CD8-positive, alpha-beta memory T cell (primary cell): ENCODE measurements at regions not wholly inside any gene's neighbourhood (a gene's known extent, or its start where the extent isn't known, plus 50 kb on each side); places are given as distances from the start of the nearest gene placed in this dataset.
"Not testable (repeated sequence)": the region's sequence is repeated elsewhere in the genome, so short reads cannot be mapped to it uniquely, and the experiment has no call there.

ENCODE experiments used
- CTCF ChIA-PET: fragments of 350-600 bp; sonication (Branson Sonifier 250); formaldehyde crosslinking; loops from one replicate; lab custom pipeline; 2021; ENCODE audit warnings: antibody characterized with exemption; lab: Charles Lee
- POLR2A ChIA-PET: fragments of 350-600 bp; sonication (Branson Sonifier 250); formaldehyde crosslinking; loops from one replicate; lab custom pipeline; 2021; ENCODE audit warnings: antibody characterized with exemption; lab: Charles Lee
- DNase-seq, 5 donors: peaks; one replicate each; pipeline versions ENCODE4 v3.0.0 to v3.0.0-alpha.2; 2020 to 2022; ENCODE audit warnings: mixed read lengths in 1 of 5
- H3K27ac ChIP-seq: one replicate; pipeline ENCODE4 v1.7.0; 2013; ENCODE audit warnings: low read depth, mild to moderate bottlenecking, low read length, moderate library complexity
- H3K27me3 ChIP-seq: 2 replicates; pipeline ENCODE4 v1.7.0; 2013; ENCODE audit warnings: low read length, mild to moderate bottlenecking; ENCODE audit not compliant: insufficient read depth, poor library complexity, severe bottlenecking
- H3K36me3 ChIP-seq: 2 replicates; pipeline ENCODE4 v1.7.0; 2013; ENCODE audit warnings: mild to moderate bottlenecking, low read length, moderate library complexity; ENCODE audit not compliant: insufficient read depth
- H3K4me1 ChIP-seq: 2 replicates; pipeline ENCODE4 v1.7.0; 2013; ENCODE audit warnings: mild to moderate bottlenecking, low read length, moderate library complexity; ENCODE audit not compliant: insufficient read depth
- H3K4me3 ChIP-seq: 2 replicates; pipeline ENCODE4 v1.7.0; 2013; ENCODE audit warnings: mild to moderate bottlenecking, low read length
- H3K9me3 ChIP-seq: 2 replicates; pipeline ENCODE4 v1.7.0; 2013; ENCODE audit warnings: mild to moderate bottlenecking, low read length
- H3K27ac Mint-ChIP-seq, 8 donors: one replicate each; pipeline ENCODE4 v1.8.0; 2020 to 2021; ENCODE audit warnings: mixed read lengths in 8 of 8, mild to moderate bottlenecking in 6 of 8, inconsistent platforms in 3 of 8, moderate library complexity in 3 of 8
- H3K27me3 Mint-ChIP-seq, 2 donors: one replicate each; pipeline ENCODE4 v1.8.0; 2020 to 2021; ENCODE audit warnings: mixed read lengths in 2 of 2, mild to moderate bottlenecking in 1 of 2, moderate library complexity in 1 of 2
- H3K36me3 Mint-ChIP-seq, 3 donors: one replicate each; pipeline ENCODE4 v1.8.0; 2020 to 2021; ENCODE audit warnings: mixed read lengths in 3 of 3, inconsistent platforms in 1 of 3, mild to moderate bottlenecking in 1 of 3
- H3K4me1 Mint-ChIP-seq, 3 donors: one replicate each; pipeline ENCODE4 v1.8.0; 2020 to 2021; ENCODE audit warnings: mixed read lengths in 3 of 3, inconsistent platforms in 1 of 3, mild to moderate bottlenecking in 1 of 3
- H3K4me3 Mint-ChIP-seq, 7 donors: one replicate each; pipeline ENCODE4 v1.8.0; 2020 to 2021; ENCODE audit warnings: mixed read lengths in 7 of 7, mild to moderate bottlenecking in 6 of 7, moderate library complexity in 4 of 7, inconsistent platforms in 2 of 7
- H3K9me3 Mint-ChIP-seq, 5 donors: one replicate each; pipeline ENCODE4 v1.8.0; 2020 to 2022; ENCODE audit warnings: mixed read lengths in 5 of 5, mild to moderate bottlenecking in 3 of 5, moderate library complexity in 2 of 5, inconsistent platforms in 1 of 5

DNA sequence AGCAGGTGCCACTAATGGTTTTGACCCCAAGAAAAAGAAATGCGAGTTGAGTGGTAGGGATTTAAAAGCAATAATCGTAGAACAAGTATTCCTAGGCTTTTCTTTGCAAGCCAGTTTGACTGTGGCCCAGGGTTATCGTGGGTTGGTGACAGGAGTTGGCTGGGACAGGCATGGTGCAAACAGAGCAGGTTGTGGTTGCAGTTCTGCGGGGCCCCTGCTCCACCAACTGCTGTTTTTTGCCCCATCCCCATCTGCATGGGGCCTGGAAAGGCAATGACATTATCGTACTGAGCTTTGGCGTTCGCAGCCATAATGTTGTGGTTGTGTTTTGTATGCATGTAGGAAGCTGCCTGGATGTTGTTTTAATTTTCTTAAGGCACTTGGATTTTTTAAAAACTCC is 274.0 kb downstream of the TSN start:
- H3K4me3 Mint-ChIP-seq: no peak overlapping the region
- no peak overlapping the region for H3K27ac ChIP-seq
- H3K9me3 Mint-ChIP-seq: peaks cover 0 to 2% (median 0%) of the 10 kb centered on the region in 5 donors
- H3K4me1 Mint-ChIP-seq: no peaks in the 10 kb centered on the region
- H3K36me3 ChIP-seq: no peaks in the 10 kb centered on the region
- no peaks in the 10 kb centered on the region for H3K27me3 ChIP-seq
- CTCF ChIA-PET: no interaction called here
- POLR2A ChIA-PET: no interaction called here
- no peaks in the 10 kb centered on the region for H3K9me3 ChIP-seq
- H3K36me3 Mint-ChIP-seq: no peaks in the 10 kb centered on the region
- H3K27ac Mint-ChIP-seq: no peak overlapping the region
- H3K4me3 ChIP-seq: no peak overlapping the region
- DNase-seq: no peak
- H3K4me1 ChIP-seq: no peaks in the 10 kb centered on the region
- peaks cover 6 to 12% of the 10 kb centered on the region in 2 donors for H3K27me3 Mint-ChIP-seq

DNA sequence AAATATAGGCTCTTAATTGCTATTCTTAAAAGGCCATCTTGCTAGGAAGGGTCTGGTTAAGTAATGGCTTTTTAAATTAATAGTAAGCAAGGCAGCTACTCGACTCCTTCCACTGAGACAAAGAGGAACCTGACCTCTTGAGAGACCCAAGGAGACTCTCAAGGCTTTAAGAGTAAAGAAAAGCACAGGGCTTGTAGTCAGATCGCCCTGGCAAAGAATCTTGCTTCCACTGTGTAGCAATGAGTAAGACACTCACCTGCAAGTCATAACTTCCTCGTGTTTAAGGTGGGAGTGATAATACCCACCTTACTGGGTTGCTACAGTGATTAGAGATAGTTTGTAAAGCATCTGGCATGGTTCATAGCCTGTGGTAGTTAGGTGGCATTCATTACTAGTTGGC is 274.5 kb downstream of the TSN start:
- H3K4me3 Mint-ChIP-seq: no peak overlapping the region
- DNase-seq: no peak
- Histone ChIP-seq H3K9me3 (no peaks in the 10 kb centered on the region), H3K27me3 (no peaks in the 10 kb centered on the region), H3K27ac (no peak overlapping the region), H3K36me3 (no peaks in the 10 kb centered on the region), H3K4me3 (no peak overlapping the region), H3K4me1 (no peaks in the 10 kb centered on the region)
- POLR2A ChIA-PET: no interaction called here
- peaks cover 0 to 2% (median 0%) of the 10 kb centered on the region in 5 donors for H3K9me3 Mint-ChIP-seq
- CTCF ChIA-PET: no interaction called here
- H3K27ac Mint-ChIP-seq: no peak overlapping the region
- peaks cover 5 to 13% of the 10 kb centered on the region in 2 donors for H3K27me3 Mint-ChIP-seq
- no peaks in the 10 kb centered on the region for H3K4me1 Mint-ChIP-seq
- H3K36me3 Mint-ChIP-seq: no peaks in the 10 kb centered on the region

- no peaks in the 10 kb centered on the region for H3K4me1 Mint-ChIP-seq
- no peak overlapping the region for H3K27ac Mint-ChIP-seq
- H3K36me3 ChIP-seq: no peaks in the 10 kb centered on the region
- H3K27me3 ChIP-seq: no peaks in the 10 kb centered on the region
- H3K4me1 ChIP-seq: no peaks in the 10 kb centered on the region
- peaks cover 5 to 14% of the 10 kb centered on the region in 2 donors for H3K27me3 Mint-ChIP-seq
- H3K27ac ChIP-seq: no peak overlapping the region
- ChIA-PET CTCF (no interaction called here), POLR2A (no interaction called here)
- H3K9me3 ChIP-seq: no peaks in the 10 kb centered on the region
- no peak for DNase-seq
- H3K4me3 Mint-ChIP-seq: no peak overlapping the region
- no peak overlapping the region for H3K4me3 ChIP-seq
- H3K36me3 Mint-ChIP-seq: no peaks in the 10 kb centered on the region
- peaks cover 0 to 4% (median 0%) of the 10 kb centered on the region in 5 donors for H3K9me3 Mint-ChIP-seq
Measured at GRCh38 chr2:122031544-122032263, 276.3 kb downstream of the TSN start.

DNA sequence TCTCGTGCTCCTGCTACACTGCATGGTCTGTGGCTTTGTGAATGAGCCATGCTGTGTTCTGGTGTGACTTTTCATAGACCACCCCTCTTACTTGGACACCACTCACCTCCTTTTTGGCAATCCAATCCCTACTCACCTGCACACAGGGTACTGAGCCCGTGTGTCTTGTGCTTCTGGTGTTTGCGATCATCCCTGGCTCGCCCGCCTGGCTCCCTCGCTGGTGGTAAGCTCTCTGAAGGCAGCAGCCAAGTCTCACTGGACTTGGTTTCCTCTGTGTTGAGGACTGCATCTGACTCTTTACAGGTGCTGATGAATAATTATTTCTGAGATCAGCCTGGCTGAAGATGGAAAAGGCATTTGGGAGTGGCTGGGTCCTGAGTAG is 276.8 kb downstream of the TSN start:
- H3K4me1 ChIP-seq: no peaks in the 10 kb centered on the region
- ChIA-PET CTCF (no interaction called here), POLR2A (no interaction called here)
- H3K36me3 Mint-ChIP-seq: no peaks in the 10 kb centered on the region
- H3K27me3 ChIP-seq: no peaks in the 10 kb centered on the region
- H3K9me3 Mint-ChIP-seq: peaks cover 0 to 4% (median 0%) of the 10 kb centered on the region in 5 donors
- no peak overlapping the region for H3K4me3 ChIP-seq
- no peak overlapping the region for H3K4me3 Mint-ChIP-seq
- H3K4me1 Mint-ChIP-seq: no peaks in the 10 kb centered on the region
- no peaks in the 10 kb centered on the region for H3K36me3 ChIP-seq
- peak overlapping the region in 1 of 8 donors; percentile 21 for H3K27ac Mint-ChIP-seq
- DNase-seq: no peak
- H3K27me3 Mint-ChIP-seq: peaks cover 5 to 14% of the 10 kb centered on the region in 2 donors
- no peaks in the 10 kb centered on the region for H3K9me3 ChIP-seq
- H3K27ac ChIP-seq: no peak overlapping the region

GRCh38 chr2:122033778-122034177 is 278.3 kb downstream of the TSN start:
- peaks cover 0 to 4% (median 0%) of the 10 kb centered on the region in 5 donors for H3K9me3 Mint-ChIP-seq
- peaks cover 5 to 14% of the 10 kb centered on the region in 2 donors for H3K27me3 Mint-ChIP-seq
- ChIA-PET CTCF (no interaction called here), POLR2A (no interaction called here)
- H3K27ac ChIP-seq: no peak overlapping the region
- H3K4me3 ChIP-seq: no peak overlapping the region
- no peaks in the 10 kb centered on the region for H3K36me3 ChIP-seq
- H3K36me3 Mint-ChIP-seq: no peaks in the 10 kb centered on the region
- no peak overlapping the region for H3K4me3 Mint-ChIP-seq
- no peaks in the 10 kb centered on the region for H3K4me1 Mint-ChIP-seq
- no peaks in the 10 kb centered on the region for H3K4me1 ChIP-seq
- H3K27ac Mint-ChIP-seq: no peak overlapping the region
- no peak for DNase-seq
- no peaks in the 10 kb centered on the region for H3K27me3 ChIP-seq
- no peaks in the 10 kb centered on the region for H3K9me3 ChIP-seq

- Mint-ChIP-seq H3K4me3 (no peak overlapping the region), H3K4me1 (no peaks in the 10 kb centered on the region), H3K9me3 (peaks cover 0 to 7% (median 0%) of the 10 kb centered on the region in 5 donors), H3K36me3 (no peaks in the 10 kb centered on the region), H3K27ac (no peak overlapping the region), H3K27me3 (peaks cover 3 to 14% of the 10 kb centered on the region in 2 donors)
- DNase-seq: no peak
- ChIA-PET POLR2A (no interaction called here), CTCF (no interaction called here)
- Histone ChIP-seq H3K4me1 (no peaks in the 10 kb centered on the region), H3K4me3 (no peak overlapping the region), H3K9me3 (no peaks in the 10 kb centered on the region), H3K27ac (no peak overlapping the region), H3K36me3 (no peaks in the 10 kb centered on the region), H3K27me3 (no peaks in the 10 kb centered on the region)
Measured at GRCh38 chr2:122034344-122034743, 278.9 kb downstream of the TSN start.

GRCh38 chr2:122034777-122035176 is 279.3 kb downstream of the TSN start:
- H3K27ac ChIP-seq: no peak overlapping the region
- no peaks in the 10 kb centered on the region for H3K27me3 ChIP-seq
- Mint-ChIP-seq H3K4me1 (no peaks in the 10 kb centered on the region), H3K27ac (no peak overlapping the region), H3K27me3 (peaks cover 1 to 14% of the 10 kb centered on the region in 2 donors), H3K9me3 (peaks cover 0 to 7% (median 0%) of the 10 kb centered on the region in 5 donors), H3K36me3 (no peaks in the 10 kb centered on the region), H3K4me3 (no peak overlapping the region)
- POLR2A ChIA-PET: no interaction called here
- no peak for DNase-seq
- H3K9me3 ChIP-seq: no peaks in the 10 kb centered on the region
- no peak overlapping the region for H3K4me3 ChIP-seq
- CTCF ChIA-PET: no interaction called here
- no peaks in the 10 kb centered on the region for H3K36me3 ChIP-seq
- no peaks in the 10 kb centered on the region for H3K4me1 ChIP-seq

DNA sequence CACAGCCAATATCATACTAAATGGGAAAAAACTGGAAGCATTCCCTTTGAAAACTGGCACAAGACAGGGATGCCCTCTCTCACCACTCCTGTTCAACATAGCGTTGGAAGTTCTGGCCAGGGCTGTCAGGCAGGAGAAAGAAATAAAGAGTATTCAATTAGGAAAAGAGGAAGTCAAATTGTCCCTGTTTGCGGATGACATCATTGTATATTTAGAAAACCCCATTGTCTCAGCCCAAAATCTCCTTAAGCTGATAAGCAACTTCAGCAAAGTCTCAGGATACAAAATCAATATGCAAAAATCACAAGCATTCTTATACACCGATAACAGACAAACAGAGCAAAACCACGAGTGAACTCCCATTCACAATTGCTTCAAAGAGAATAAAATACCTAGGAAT is 283.4 kb downstream of the TSN start:
- H3K9me3 ChIP-seq, H3K4me1 Mint-ChIP-seq, H3K27me3 ChIP-seq, H3K4me3 ChIP-seq, POLR2A ChIA-PET, H3K4me1 ChIP-seq, H3K36me3 ChIP-seq, H3K27ac Mint-ChIP-seq, CTCF ChIA-PET, DNase-seq, H3K4me3 Mint-ChIP-seq, H3K36me3 Mint-ChIP-seq, H3K9me3 Mint-ChIP-seq, H3K27ac ChIP-seq: not testable (repeated sequence)
- H3K27me3 Mint-ChIP-seq: peaks cover 1 to 12% of the 10 kb centered on the region in 2 donors
